Natural killer cell (primary cell): ENCODE measurements at regions not wholly inside any gene's neighbourhood (a gene's known extent, or its start where the extent isn't known, plus 50 kb on each side); places are given as distances from the start of the nearest gene placed in this dataset.
"Not testable (repeated sequence)": the region's sequence is repeated elsewhere in the genome, so short reads cannot be mapped to it uniquely, and the experiment has no call there.

ENCODE experiments used
- ATAC-seq, 3 donors: fragments of 150-1000 bp in 2 of 3; fragments of 200-7000 bp in 1 of 3; cut with Tn5 transposase; 1 replicate in 1 of 3; 2 replicates in 2 of 3; pipeline ENCODE4 v1.10.0; 2021; ENCODE audit warnings: mild to moderate bottlenecking in 2 of 3, moderate library complexity in 2 of 3
- DNase-seq, 2 donors: peaks; one replicate each; pipeline versions ENCODE4 v3.0.0 to v3.0.0-alpha.2; 2013 to 2021; ENCODE audit warnings: mixed read lengths in 1 of 2
- H3K27ac ChIP-seq: one replicate; pipeline ENCODE4 v1.5.1; 2013; ENCODE audit warnings: mild to moderate bottlenecking, low read length
- H3K27me3 ChIP-seq: one replicate; pipeline ENCODE4 v1.6.1; 2013; ENCODE audit warnings: low read length; ENCODE audit not compliant: control insufficient read depth, insufficient read depth
- H3K36me3 ChIP-seq: one replicate; pipeline ENCODE4 v1.6.1; 2013; ENCODE audit warnings: low read length; ENCODE audit not compliant: control insufficient read depth, insufficient read depth
- H3K4me1 ChIP-seq: one replicate; pipeline ENCODE4 v1.6.1; 2013; ENCODE audit warnings: low read length; ENCODE audit not compliant: control insufficient read depth, insufficient read depth
- H3K4me3 ChIP-seq: one replicate; pipeline ENCODE4 v1.5.1; 2013; ENCODE audit warnings: low read length
- H3K9me3 ChIP-seq: one replicate; pipeline ENCODE4 v1.6.1; 2013; ENCODE audit warnings: low read length; ENCODE audit not compliant: control insufficient read depth, insufficient read depth
- H3K27ac Mint-ChIP-seq, 2 donors: one replicate each; pipeline ENCODE4 v1.8.0; 2022; ENCODE audit warnings: mild to moderate bottlenecking in 2 of 2, mixed read lengths in 2 of 2, moderate library complexity in 1 of 2
- H3K27me3 Mint-ChIP-seq, 2 donors: one replicate each; pipeline ENCODE4 v1.8.0; 2022; ENCODE audit warnings: low read depth in 2 of 2, mixed read lengths in 2 of 2
- H3K36me3 Mint-ChIP-seq: one replicate; pipeline ENCODE4 v1.8.0; 2022; ENCODE audit warnings: mixed read lengths
- H3K4me1 Mint-ChIP-seq, 2 donors: one replicate each; pipeline ENCODE4 v1.8.0; 2022; ENCODE audit warnings: mixed read lengths in 2 of 2
- H3K4me3 Mint-ChIP-seq: one replicate; pipeline ENCODE4 v1.8.0; 2022; ENCODE audit warnings: mild to moderate bottlenecking, moderate library complexity, mixed read lengths
- H3K9me3 Mint-ChIP-seq, 2 donors: one replicate each; pipeline ENCODE4 v1.8.0; 2022; ENCODE audit warnings: mixed read lengths in 2 of 2
- CTCF ChIP-seq: fragments of 200-600 bp; IDR thresholded peaks from one replicate; pipeline ENCODE4 v1.8.0; 2022; ENCODE audit warnings: antibody characterized with exemption
- WGBS: methylation state at CpG from one replicate; pipeline ENCODE4 v1.1.7; 2013; ENCODE audit warnings: missing lambda C conversion rate; ENCODE audit not compliant: insufficient coverage; 5-methylcytosine and 5-hydroxymethylcytosine counted together
- intact Hi-C: fragments of 100-400 bp; cut with micrococcal nuclease; formaldehyde crosslinking; loops from one replicate; pipeline ENCODE4 v1.14.2; 2022

GRCh38 chr19:28697308-28697707, 515.6 kb downstream of the UQCRFS1 start:
- Mint-ChIP-seq H3K4me3 (no peak overlapping the region), H3K27ac (no peak overlapping the region), H3K27me3 (peaks cover 26 to 51% of the 10 kb centered on the region in 2 donors), H3K9me3 (no peaks in the 10 kb centered on the region), H3K36me3 (no peaks in the 10 kb centered on the region), H3K4me1 (no peaks in the 10 kb centered on the region)
- ATAC-seq (no peak), DNase-seq (no peak)
- Histone ChIP-seq H3K4me3 (no peak overlapping the region), H3K9me3 (no peaks in the 10 kb centered on the region), H3K27me3 (peaks cover 6% of the 10 kb centered on the region), H3K36me3 (no peaks in the 10 kb centered on the region), H3K4me1 (no peaks in the 10 kb centered on the region), H3K27ac (no peak overlapping the region)
- intact Hi-C loops: no loop called here
- TF ChIP-seq CTCF: no peak
- WGBS: no CpG with 5 or more reads among the region's 1 CpG

GRCh38 chr19:28694812-28695211, 518.1 kb downstream of the UQCRFS1 start:
- TF ChIP-seq CTCF: no peak
- peaks cover 34 to 48% of the 10 kb centered on the region in 2 donors for H3K27me3 Mint-ChIP-seq
- Histone ChIP-seq H3K36me3 (no peaks in the 10 kb centered on the region), H3K27ac (no peak overlapping the region), H3K27me3 (peaks cover 3% of the 10 kb centered on the region), H3K4me3 (no peak overlapping the region), H3K9me3 (no peaks in the 10 kb centered on the region), H3K4me1 (no peaks in the 10 kb centered on the region)
- intact Hi-C loops: no loop called here
- no peak overlapping the region for H3K4me3 Mint-ChIP-seq
- no peak overlapping the region for H3K27ac Mint-ChIP-seq
- no peaks in the 10 kb centered on the region for H3K4me1 Mint-ChIP-seq
- WGBS: 83% methylated on average over 5 of the region's 5 CpGs
- ATAC-seq: no peak
- H3K36me3 Mint-ChIP-seq: no peaks in the 10 kb centered on the region
- H3K9me3 Mint-ChIP-seq: no peaks in the 10 kb centered on the region
- DNase-seq: no peak

- H3K27ac Mint-ChIP-seq: no peak overlapping the region
- ATAC-seq: no peak
- H3K4me1 Mint-ChIP-seq: peaks cover 4% of the 10 kb centered on the region in 2 donors
- no peaks in the 10 kb centered on the region for H3K36me3 Mint-ChIP-seq
- peaks cover 27 to 40% of the 10 kb centered on the region in 2 donors for H3K27me3 Mint-ChIP-seq
- no peak for DNase-seq
- TF ChIP-seq CTCF: no peak
- intact Hi-C loops: no loop called here
- H3K9me3 ChIP-seq: no peaks in the 10 kb centered on the region
- no peaks in the 10 kb centered on the region for H3K9me3 Mint-ChIP-seq
- H3K4me3 Mint-ChIP-seq: no peak overlapping the region
- H3K4me1 ChIP-seq: peaks cover under 1% of the 10 kb centered on the region
- no peaks in the 10 kb centered on the region for H3K27me3 ChIP-seq
- 82% methylated on average over 1 of the region's 1 CpG for WGBS
- H3K27ac ChIP-seq: no peak overlapping the region
- H3K4me3 ChIP-seq: no peak overlapping the region
- H3K36me3 ChIP-seq: no peaks in the 10 kb centered on the region
Observed at GRCh38 chr19:28691683-28692082, 521.3 kb downstream of the UQCRFS1 start.

- H3K9me3 ChIP-seq, H3K4me1 Mint-ChIP-seq, DNase-seq, H3K4me1 ChIP-seq, H3K27me3 ChIP-seq, H3K36me3 Mint-ChIP-seq, H3K27ac Mint-ChIP-seq, H3K36me3 ChIP-seq, ATAC-seq, H3K9me3 Mint-ChIP-seq, H3K27ac ChIP-seq, H3K4me3 ChIP-seq, intact Hi-C loops, H3K4me3 Mint-ChIP-seq: not testable (repeated sequence)
- peaks cover 14 to 20% of the 10 kb centered on the region in 2 donors for H3K27me3 Mint-ChIP-seq
- 92% methylated on average over 6 of the region's 7 CpGs for WGBS
Observed at GRCh38 chr19:28689464-28689863, 523.5 kb downstream of the UQCRFS1 start.
